Embryonic facial prominence (tissue), 1 donor: ENCODE measurements at regions not wholly inside any gene's neighbourhood (a gene's known extent, or its start where the extent isn't known, plus 50 kb on each side); places are given as distances from the start of the nearest gene placed in this dataset.

Experiments used
- DNase-seq: peaks from one replicate; pipeline ENCODE4 v3.0.0-alpha.2; 2016; ENCODE audit errors: extremely low spot score

DNA sequence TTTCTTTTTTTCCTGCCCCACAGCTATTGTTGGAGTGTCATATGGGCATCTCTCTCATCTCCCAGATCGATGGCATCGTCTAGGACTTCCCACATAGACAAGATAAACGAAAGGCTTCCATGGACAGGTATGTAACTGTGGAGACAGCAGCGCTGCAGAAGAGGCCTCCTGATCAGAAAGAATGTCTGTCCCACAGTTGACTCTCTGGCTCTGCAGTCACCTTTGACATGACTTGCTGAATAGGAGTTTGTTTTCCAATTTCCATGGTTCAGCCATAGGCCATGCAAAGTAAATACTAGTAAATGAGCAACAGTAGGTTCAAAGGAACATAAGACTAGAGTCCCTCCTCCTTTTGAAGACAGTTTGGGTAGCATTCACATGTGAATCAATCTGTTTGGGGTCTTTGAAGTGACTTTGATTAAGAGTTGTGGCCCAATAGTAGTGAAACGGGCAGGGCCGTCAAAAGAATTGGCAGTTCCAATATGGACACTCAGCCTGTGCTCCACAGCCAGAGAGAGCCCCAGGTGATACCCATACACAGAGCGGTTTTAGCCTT is 134.7 kb upstream of the IFNGR1 start:
- DNase-seq, result no peak

DNA sequence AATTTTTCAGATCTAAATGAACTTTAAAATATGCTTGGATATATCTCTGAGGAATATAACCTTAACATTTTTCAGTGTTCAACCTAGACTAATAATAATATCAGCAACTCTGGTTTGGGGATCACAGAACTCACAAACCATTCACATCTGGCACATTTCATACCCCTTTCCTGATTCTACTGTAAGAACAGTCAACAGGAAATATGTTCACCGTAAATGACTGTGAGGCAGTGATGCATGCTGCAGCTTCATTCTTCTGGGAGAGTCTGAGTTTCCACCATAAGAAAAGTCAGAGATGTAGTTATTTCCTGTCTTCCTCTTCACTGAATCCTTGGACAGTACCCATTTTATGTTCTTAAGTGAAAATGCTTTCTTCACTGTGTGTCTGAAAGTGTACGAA is 134.2 kb upstream of the IFNGR1 start:
- no peak for DNase-seq

DNA sequence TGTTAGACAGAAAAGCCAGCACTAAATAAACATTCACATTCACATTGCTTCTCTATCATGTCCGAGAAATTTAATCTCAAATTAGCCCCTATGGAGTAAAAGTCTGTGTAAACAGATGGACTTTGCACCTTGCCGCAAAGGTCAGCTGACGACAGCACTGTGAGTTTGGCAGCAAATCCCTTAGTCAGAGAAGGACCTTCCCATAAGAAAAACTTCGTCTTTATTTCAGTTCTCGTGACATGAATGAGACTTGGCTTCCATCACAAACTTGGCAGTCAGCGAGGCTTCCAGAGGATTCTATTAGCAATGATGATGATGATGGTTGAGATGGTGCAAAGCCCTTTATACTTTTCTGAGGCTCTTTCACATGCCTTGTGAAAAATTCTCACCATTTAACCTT is 133.7 kb upstream of the IFNGR1 start:
- no peak for DNase-seq

DNA sequence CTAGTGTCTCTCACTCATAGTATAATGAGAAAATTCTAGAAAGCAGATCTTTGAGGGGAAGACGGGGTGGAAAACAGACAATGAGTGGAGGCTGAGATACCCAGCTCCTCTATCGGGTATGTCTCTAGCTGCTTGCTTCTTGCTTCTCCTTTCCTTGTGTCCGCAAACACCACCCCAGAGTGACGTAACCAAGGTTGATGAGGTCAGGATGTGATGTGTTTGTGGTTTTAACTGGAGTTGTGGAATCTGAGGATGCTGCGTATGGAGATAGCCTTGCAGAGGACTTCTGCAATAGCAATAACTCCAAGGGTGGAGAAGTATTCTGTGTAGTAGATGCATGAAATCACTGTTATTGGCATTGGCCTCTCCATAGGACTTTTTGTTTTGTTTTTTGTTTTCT is 132.7 kb upstream of the IFNGR1 start:
- no peak for DNase-seq

DNA sequence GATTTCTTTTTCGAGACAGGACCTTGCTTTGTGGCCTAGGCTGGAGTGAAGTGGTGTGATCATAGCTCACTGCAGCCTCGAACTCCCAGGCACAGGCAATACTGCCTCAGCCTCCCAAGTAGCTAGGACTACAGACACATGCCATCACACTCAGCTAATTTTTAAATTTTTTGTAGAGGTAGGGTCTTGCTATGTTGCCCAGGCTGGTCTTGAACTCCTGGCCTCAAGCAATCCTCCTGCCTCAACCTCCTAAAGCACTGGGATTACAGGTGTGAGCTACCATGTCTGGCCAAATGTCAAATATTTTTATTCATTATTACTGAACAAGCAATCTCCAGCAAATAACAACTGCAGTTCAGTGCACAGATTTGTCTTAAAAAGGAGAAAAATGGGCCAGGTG is 131.7 kb upstream of the IFNGR1 start:
- DNase-seq, result no peak

DNA sequence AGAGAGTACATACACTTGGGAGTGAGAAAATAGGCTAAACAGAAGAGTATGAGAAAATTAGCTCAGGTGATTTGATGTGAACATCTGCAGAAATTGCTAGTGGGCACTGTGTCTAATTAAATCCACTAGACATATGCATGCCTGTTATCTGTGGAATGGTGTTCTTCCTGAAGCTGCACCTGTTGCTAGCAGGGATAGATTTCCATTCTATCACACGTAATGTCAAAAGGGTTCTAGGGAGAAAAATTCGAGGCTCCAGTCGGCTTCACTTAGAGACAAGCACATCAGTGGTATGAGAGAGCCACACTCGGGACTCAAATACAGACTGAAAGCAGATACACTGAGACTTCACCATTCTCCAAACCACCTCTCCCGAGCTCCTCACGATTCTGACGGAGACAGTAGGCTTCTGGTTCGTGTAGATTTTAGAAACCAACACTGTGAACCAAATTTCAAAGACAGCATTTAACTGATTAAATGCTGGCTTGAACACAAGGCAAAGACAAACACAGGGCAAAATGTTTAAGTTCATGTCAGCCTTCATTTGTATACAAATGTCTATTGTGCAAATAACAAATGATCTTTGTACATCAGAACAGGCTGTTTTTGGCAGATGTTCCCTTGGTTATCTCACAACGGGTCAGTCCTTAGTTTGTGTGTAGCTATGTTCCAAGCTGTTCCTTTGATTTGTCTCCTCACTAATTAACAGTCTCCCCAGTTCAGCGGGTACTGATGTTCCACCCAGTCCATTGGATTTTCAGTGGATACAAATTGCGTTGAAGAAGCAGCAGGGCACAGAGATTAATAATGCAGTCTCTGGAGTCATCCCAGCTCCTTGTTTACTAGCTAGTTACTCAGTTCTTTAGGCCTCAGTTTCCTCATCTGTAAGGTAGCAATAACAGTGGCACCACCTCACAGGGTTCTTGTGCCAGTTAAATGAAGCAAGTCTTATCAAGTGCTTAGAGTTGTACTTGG is 131.0 kb upstream of the IFNGR1 start:
- no peak for DNase-seq

DNA sequence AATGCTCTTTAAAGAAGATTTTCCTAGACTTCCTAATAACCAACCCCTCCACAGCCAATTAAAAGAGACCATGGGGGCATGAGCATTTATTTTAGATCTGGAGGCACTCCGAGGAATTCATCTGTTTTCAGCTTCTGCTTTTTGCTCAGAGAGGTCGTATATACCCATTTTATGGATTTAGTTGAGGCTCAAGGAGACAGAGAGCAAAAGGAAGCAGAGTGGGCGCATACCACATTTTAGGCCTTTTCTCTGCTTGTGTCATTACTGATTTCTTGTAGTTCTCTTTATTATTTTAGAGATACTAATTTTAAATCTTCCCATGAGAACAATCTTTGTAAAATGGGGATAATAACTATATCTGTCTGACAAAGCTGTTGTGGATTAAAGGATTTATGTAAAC is 129.6 kb upstream of the IFNGR1 start:
- no peak for DNase-seq

DNA sequence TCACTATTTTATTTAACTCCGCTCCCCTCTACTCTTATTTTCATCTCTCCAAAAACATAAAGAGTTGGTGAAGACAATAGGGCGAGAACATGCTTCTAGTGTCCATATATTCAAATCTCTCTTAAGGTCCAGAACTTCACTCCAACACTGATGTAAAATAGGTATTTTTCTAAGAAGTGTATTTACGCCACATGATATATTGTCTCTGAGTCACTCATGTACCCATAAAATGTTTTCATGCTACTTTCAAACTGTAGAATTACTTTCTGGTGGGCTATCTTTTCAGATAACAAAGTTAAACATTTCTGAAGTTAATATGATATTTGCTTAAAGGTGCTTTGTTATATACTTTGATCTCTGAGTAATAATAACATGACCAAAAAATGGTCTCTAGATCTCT is 124.1 kb upstream of the IFNGR1 start:
- DNase-seq, result no peak

DNA sequence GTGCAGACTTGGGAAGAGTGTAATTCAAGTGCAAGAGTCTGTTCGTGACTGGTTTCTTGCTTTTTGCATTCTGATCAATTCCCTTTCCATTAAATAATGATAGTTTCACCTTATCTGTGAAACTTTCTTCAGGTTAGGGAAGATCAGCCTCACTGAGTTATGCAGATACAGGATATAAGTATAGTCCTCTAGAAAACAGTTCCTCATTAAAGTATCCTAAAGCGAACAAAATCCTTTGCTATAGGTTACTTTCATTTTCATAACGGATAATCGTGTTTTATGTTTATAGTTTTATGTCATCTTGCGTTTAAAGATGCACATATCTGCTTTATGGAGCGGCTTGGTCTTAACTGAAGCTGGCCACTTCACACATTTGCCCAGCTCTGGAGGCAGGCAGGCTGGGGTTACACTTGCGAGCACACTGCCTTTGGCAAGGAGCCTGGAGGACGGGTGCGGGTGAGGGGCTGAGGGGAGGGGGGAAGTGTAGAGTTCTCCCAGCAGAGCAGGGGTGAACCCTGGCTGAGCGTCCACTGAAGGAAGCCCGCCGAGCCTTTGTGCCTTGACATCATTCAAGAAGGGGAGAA is 123.5 kb upstream of the IFNGR1 start:
- DNase-seq, result no peak

DNA sequence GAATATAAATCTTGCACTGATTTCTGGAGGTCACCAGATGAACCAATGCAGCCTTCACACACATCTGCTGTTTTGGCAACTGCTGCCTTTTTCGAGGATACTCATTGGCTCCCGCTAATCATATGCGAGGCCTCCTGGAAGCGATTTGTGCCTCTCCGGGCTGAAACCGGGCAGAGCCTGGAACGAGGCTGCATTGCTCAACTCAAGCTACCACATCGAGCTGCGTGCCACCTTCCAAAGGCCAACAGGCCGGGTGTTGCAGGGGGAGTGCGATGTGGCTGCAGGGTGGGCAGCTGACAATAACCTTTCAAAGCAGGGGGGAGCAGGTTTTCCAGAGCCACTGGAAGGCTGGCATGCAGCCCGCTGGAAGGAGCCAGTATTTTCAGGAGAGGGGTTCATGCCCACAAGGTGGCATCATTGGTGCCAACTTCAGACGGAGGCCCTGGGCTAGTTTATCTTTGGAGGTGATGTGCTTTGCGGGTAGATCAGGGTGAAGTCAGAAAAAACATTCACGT is 122.6 kb upstream of the IFNGR1 start:
- no peak for DNase-seq

DNA sequence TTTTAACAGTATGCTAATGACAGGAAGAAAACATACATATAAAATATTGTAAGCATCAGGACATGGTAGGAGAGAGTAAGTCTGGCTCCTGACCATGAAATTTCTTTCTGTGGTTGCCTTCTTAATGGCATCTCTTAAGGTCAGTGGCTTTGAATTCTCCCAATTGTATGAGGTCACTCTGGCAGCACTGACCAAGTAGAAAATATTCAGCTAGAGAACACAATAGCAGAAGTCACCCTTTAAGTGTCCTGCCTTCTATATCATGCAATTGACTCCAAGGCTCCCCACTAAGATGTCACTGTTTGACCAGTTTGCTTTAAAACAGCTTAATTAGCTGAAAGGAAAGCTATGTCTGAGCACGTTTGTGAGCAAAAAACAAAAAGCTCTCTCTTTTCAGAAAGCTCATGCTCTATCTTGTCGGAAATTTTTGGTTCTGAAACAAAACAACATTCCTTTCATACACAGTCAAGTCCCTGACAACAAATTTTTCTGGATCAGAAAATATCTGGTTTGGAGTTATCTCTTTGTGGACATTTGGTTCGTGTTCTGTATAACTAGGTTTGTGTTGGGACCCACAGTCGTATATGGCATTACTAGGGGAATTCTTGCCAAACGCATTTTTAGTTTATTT is 120.9 kb upstream of the IFNGR1 start:
- DNase-seq, result no peak

DNA sequence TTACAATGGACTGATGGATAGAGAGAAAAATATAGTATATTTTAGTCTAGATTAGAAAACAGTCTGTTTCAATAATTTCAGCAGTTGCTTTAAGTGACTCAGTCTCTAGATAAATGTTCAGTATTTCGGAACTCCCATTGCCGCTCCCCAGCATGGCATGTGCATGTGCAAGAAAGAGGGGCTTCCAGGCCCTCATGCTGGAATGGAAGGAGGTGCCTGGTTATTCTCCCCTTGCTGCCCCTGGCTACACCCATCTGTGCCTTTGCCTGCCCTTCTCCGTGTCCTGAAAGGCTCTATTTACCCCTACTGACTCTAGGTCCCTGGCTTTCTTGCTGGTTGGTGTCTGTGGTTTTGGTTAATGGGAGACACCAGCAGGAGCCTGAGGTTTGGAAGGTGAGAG is 115.7 kb upstream of the IFNGR1 start:
- DNase-seq, result no peak

DNA sequence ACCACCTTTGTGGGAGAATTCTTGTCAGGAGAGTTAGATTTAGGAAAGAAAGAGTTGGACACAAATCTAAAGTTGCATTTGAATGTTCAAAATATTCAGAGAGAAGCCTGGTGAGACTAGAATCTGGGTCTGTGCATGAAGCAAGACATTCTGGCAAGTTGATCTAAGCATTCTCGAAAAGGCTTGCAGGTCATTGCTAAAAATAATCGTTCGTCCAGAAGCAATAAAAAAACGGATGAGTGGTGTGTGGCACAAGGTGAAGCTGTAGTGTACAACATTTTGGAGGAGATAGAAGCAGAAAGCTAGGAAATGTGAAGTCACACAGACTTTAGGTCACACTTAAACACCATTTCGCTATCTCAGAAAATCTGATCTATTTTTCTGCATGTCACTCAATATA is 114.9 kb upstream of the IFNGR1 start:
- no peak for DNase-seq

DNA sequence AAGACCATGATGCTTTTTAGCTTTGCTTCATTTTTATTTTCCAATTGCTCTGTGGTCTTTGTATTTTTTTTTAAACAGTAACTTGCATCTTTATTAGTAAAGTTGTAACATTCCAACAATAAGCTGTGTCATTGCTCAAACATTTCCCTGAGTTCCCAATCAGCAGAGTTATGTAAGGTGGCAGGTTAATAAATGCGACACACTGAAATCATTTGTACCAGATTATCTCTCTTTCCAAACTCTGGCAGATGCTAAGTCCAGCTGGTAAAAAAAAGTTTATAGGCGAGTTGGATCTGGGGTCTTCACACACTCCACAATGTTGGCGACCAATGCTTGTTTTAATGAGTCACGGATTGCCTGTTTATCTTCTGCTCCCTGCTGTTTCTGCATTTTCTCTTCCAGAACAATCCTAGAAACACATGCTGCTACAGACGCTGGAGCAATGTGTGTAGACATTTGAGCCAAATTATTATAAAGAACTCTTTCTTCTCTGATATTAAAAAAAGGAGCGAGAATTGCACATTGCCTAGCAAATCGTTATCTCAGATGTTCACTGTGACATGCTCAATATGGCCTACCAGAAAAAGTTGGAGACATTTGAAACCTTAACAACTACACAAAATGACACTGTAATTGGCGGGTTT is 113.6 kb upstream of the IFNGR1 start:
- DNase-seq, result no peak

DNA sequence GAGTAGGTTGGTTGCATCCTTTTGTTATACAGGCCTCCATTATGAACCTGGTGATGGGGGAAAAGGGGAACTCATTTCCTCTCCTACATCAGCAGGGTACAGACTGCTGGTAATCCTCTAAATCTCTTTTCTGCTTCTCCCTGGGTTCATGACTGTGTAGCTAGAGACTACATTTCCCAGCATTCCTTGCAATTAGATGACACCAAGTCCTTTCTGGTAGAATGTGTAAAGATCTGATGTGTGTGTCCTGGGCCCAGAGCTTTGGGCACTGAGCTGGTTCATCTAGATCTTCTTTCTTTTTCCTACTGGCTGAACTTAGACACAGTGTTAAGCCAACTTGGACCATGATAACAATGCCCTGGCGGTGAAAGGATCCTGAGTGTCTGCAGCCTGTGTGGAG is 104.7 kb upstream of the IFNGR1 start:
- DNase-seq, result no peak

DNA sequence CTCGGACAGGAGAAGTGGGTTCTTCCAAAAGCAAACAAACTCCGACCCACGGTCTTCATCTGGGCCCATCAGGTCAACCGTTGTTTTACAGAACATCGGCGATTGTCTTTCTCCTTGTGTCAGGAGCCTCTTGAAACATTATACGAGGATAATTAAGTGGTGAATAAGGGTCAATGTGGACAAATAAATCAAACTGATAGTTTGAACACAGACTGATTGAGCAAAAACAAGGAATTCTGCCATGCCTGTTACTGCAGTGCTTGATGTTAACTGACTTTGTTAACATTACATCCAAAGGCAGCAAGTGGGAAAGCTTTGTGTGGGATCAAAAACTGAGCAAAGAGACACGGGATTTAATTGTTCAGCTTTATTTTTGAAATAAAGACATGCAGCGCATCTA is 101.1 kb upstream of the IFNGR1 start:
- no peak for DNase-seq

DNA sequence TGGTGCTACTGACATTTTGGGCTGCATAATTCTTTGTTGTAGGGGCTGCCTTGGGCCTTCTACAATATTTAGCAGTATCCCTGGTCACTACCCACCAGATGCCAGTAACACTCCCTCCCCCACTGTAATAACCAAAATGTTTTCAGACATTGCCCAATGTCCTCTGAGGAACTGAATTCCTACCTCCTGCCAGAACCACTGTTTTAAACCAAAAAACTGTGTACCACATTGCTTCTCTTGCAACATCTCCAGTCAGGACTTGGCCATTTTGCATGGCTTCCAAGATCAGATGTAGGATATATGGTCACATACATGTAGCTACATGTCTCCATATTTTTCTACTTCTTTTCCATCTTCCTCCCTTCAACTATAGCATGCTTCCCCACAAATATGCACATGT is 97.4 kb upstream of the IFNGR1 start:
- DNase-seq, result no peak

DNA sequence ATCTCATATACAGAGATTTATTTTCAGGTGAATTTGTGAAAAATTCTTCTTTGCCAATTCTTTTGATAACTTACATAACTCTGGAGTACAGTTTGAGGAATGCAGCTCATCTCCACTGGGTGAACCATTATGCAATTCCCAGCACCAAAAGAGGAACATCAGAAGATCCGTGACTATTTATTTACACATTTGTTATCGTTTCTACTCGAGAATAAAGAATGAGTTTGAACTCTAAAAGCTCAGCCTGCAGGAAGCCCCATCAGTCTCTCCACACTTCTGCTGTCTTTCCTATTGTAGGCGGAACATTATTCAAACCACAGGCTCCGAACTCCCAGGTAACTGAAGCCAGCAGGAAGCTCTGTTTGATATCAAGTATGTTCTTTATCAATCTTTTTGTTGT is 95.9 kb upstream of the IFNGR1 start:
- DNase-seq, result no peak

DNA sequence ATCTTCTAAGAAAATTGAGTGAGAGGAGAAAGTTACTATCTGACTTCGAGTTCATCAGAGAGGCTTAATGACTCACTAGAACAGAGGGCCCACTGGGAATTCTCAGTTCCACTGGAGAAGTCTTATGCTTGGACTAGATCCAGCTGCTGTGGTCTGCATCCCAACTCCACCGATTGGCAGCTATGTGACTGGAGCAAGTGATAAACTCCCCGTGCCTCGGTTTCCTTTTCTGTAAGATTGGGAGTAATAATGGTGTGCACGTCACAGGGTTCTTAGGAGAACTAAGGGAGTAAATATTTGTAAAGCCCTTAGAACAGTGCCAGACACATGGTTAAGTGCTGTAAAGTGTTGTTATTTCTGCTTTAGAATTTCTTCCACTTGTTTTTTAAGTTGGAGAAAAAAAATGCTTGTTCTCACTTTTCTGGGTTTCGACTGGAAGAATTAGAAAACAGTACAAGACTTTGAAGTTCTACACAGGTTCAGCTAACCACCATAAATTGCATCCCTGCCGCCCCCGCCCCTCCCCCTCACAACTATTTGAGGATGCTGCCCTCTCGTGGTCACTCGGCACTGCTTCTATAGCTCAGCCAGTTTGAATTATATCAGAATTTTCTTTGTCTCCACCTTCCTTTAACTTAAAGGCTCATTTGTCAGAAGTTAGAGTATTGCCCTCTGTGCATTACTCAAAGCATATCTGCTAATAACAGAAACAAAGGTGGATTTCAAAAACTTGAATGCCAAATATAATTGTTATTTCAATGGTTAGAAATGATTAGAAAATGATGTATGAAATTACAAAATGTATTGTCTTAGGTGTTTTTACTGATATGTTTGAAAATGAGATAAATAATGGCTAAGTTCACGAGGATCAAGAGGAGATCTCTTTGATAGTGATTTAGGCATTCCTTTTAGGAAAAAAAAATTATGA is 95.0 kb upstream of the IFNGR1 start:
- DNase-seq, result no peak

DNA sequence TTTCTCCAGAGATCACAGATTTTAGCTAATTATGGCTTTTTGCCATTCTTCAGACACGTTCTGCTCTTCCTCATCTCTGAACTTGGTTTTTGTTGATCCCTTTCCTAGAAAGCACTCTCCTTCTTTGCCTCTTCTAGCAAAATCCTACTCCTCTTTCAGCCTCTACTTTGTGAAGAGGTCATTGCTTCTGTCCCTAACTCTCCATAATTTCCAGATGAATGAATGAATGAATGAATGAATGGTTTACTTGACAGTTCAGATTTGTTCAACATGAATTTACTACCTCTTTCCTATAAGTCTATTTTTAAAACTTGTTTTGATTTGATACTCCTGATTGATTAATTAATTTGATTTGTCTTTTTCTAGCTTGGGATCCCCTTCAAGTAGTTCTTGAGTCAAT is 94.0 kb upstream of the IFNGR1 start:
- DNase-seq, result no peak

DNA sequence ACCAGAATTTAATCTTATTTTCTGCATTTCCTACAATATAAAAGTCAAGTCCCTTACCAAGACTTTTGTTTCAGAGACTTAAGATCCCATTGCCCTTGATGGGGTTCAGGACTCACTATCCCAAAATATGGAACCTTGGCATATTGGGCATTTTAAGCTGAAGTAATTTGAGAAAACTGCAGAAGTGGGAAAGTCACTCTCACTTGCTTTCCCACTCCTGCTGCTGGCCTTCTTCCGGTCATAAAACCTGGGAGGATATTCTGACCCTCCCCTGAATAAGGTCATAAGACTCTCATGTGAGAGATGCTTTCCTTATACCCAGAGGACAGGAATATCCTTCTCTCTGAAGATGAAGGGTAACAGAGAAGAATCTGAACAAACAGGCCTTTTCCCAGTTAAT is 92.8 kb upstream of the IFNGR1 start:
- no peak for DNase-seq
